HG03039 (cell line): ENCODE measurements at regions not wholly inside any gene's neighbourhood (a gene's known extent, or its start where the extent isn't known, plus 50 kb on each side); places are given as distances from the start of the nearest gene placed in this dataset.
"Not testable (repeated sequence)": the region's sequence is repeated elsewhere in the genome, so short reads cannot be mapped to it uniquely, and the experiment has no call there.

ENCODE experiments used
- ATAC-seq: cut with Tn5 transposase; IDR thresholded peaks from one replicate; pipeline ENCODE4 v1.9.1; 2021; ENCODE audit warnings: mild to moderate bottlenecking, moderate library complexity; ENCODE audit not compliant: unreplicated experiment

GRCh38 chr12:19972325-19973288 lies 395.7 kb upstream of the PDE3A start:
- ATAC-seq = no peak

GRCh38 chr12:19978193-19978592 lies 390.1 kb upstream of the PDE3A start:
- no peak for ATAC-seq

- ATAC-seq = no peak
Observed at GRCh38 chr12:19979584-19979983, 388.8 kb upstream of the PDE3A start.

GRCh38 chr12:19981944-19982343 lies 386.4 kb upstream of the PDE3A start:
- no peak for ATAC-seq

GRCh38 chr12:19988001-19988400 lies 380.3 kb upstream of the PDE3A start:
- no peak for ATAC-seq

GRCh38 chr12:19988459-19988873 lies 379.9 kb upstream of the PDE3A start:
- ATAC-seq = no peak

- ATAC-seq = no peak
Observed at GRCh38 chr12:19988948-19989347, 379.4 kb upstream of the PDE3A start.

GRCh38 chr12:19991146-19991545 lies 377.2 kb upstream of the PDE3A start:
- ATAC-seq = no peak

- no peak for ATAC-seq
Observed at GRCh38 chr12:19992311-19992710, 376.0 kb upstream of the PDE3A start.

- ATAC-seq = no peak
Observed at GRCh38 chr12:19994968-19995367, 373.4 kb upstream of the PDE3A start.

- ATAC-seq = no peak
Observed at GRCh38 chr12:19997656-19998400, 370.5 kb upstream of the PDE3A start.

- ATAC-seq = no peak
Observed at GRCh38 chr12:19998411-19998810, 369.9 kb upstream of the PDE3A start.

- no peak for ATAC-seq
Observed at GRCh38 chr12:19998961-19999804, 369.2 kb upstream of the PDE3A start.

- no peak for ATAC-seq
Observed at GRCh38 chr12:19999805-20000138, 368.6 kb upstream of the PDE3A start.

GRCh38 chr12:20000229-20000849 lies 368.0 kb upstream of the PDE3A start:
- ATAC-seq = no peak

GRCh38 chr12:20003252-20003651 lies 365.1 kb upstream of the PDE3A start:
- no peak for ATAC-seq

- ATAC-seq = no peak
Observed at GRCh38 chr12:20004952-20005351, 363.4 kb upstream of the PDE3A start.

GRCh38 chr12:20006871-20007730 lies 361.2 kb upstream of the PDE3A start:
- ATAC-seq = no peak

- ATAC-seq = not testable (repeated sequence)
Observed at GRCh38 chr12:20009965-20010364, 358.4 kb upstream of the PDE3A start.

- ATAC-seq = no peak
Observed at GRCh38 chr12:20011200-20011599, 357.1 kb upstream of the PDE3A start.
